Hepatocyte (in vitro differentiated cells): ENCODE measurements at regions not wholly inside any gene's neighbourhood (a gene's known extent, or its start where the extent isn't known, plus 50 kb on each side); places are given as distances from the start of the nearest gene placed in this dataset.

Experiments
- CTCF ChIP-seq: fragments of 200-600 bp; sonication (generic); IDR thresholded peaks from 2 replicates; pipeline ENCODE4 v1.5.1; 2016; ENCODE audit warnings: antibody characterized with exemption, mild to moderate bottlenecking; ENCODE audit not compliant: poor library complexity
- EZH2 ChIP-seq: fragments of 200-600 bp; sonication (generic); IDR thresholded peaks from 2 replicates; pipeline ENCODE4 v1.6.1; 2016; ENCODE audit warnings: antibody characterized with exemption, mild to moderate bottlenecking, borderline replicate concordance
- EZH2phosphoT487 ChIP-seq: fragments of 200-600 bp; sonication (generic); IDR thresholded peaks from one replicate; pipeline ENCODE4 v1.6.1; 2018; ENCODE audit warnings: antibody characterized with exemption, mild to moderate bottlenecking, low read depth, moderate library complexity; ENCODE audit not compliant: unreplicated experiment, severe bottlenecking

GRCh38 chr6:120348926-120349325, 985.4 kb downstream of the TBC1D32 start:
- no peak for TF ChIP-seq CTCF
- no peak for TF ChIP-seq EZH2phosphoT487
- TF ChIP-seq EZH2 = no peak
